Prostate gland (tissue), 2 donors: ENCODE measurements at regions not wholly inside any gene's neighbourhood (a gene's known extent, or its start where the extent isn't known, plus 50 kb on each side); places are given as distances from the start of the nearest gene placed in this dataset.

ENCODE experiments used
- POLR2A ChIP-seq: fragments of 450-650 bp; IDR thresholded peaks from one replicate; pipeline ENCODE4 v1.6.1; 2016; ENCODE audit warnings: antibody characterized with exemption, mild to moderate bottlenecking
- POLR2AphosphoS5 ChIP-seq: sonication (generic); formaldehyde crosslinking; IDR thresholded peaks from one replicate; pipeline ENCODE4 v1.6.1; 2017; ENCODE audit warnings: antibody characterized with exemption
- TF ChIP-seq, protein P1 (sequence below), 4 experiments: fragments of 200-600 bp in 2 of 4; fragments of 450-650 bp in 2 of 4; sonication (generic) in 2 of 4; IDR thresholded peaks; 1 replicate in 3 of 4; 2 replicates in 1 of 4; pipeline ENCODE4 v1.5.1; 2016 to 2019; ENCODE audit warnings: antibody characterized with exemption in 4 of 4, mild to moderate bottlenecking in 2 of 4, moderate library complexity in 2 of 4

DNA sequence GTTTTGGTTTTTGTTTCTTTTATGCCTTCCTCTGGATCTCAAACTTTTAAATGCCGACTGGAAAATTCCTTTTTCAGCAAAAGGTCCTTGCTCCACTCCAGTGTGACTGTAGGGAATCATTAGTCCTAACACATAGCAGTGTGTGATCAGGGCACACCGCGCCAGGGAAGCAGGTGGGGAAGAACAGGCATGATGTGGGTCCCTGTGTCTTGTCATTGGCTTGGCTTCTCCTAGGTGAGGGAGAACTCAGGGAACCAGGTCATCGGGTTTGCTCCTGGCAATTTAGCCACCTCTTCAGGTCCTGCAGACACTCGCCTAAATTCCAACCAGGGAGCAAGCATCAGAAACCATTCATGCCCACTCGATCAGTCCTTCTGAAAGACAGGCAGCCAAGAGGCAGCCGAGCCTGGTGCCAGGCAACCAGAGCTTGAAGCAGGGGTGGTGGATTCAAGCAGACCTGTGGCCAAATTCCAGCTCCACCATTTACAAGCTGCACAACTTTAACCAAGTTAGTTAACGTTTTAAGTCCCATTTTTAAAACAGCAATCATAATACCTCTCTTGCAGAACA lies 514.2 kb downstream of the BNC2 start:
- TF ChIP-seq, protein P1, sequence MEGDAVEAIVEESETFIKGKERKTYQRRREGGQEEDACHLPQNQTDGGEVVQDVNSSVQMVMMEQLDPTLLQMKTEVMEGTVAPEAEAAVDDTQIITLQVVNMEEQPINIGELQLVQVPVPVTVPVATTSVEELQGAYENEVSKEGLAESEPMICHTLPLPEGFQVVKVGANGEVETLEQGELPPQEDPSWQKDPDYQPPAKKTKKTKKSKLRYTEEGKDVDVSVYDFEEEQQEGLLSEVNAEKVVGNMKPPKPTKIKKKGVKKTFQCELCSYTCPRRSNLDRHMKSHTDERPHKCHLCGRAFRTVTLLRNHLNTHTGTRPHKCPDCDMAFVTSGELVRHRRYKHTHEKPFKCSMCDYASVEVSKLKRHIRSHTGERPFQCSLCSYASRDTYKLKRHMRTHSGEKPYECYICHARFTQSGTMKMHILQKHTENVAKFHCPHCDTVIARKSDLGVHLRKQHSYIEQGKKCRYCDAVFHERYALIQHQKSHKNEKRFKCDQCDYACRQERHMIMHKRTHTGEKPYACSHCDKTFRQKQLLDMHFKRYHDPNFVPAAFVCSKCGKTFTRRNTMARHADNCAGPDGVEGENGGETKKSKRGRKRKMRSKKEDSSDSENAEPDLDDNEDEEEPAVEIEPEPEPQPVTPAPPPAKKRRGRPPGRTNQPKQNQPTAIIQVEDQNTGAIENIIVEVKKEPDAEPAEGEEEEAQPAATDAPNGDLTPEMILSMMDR (IDR thresholded peaks at IDR 0.05) = no peak
- no peak for TF ChIP-seq POLR2A
- TF ChIP-seq POLR2AphosphoS5 = no peak
